ENCODE measurements at regions not wholly inside any gene's neighbourhood (a gene's known extent, or its start where the extent isn't known, plus 50 kb on each side); places are given as distances from the start of the nearest gene placed in this dataset.

DNA sequence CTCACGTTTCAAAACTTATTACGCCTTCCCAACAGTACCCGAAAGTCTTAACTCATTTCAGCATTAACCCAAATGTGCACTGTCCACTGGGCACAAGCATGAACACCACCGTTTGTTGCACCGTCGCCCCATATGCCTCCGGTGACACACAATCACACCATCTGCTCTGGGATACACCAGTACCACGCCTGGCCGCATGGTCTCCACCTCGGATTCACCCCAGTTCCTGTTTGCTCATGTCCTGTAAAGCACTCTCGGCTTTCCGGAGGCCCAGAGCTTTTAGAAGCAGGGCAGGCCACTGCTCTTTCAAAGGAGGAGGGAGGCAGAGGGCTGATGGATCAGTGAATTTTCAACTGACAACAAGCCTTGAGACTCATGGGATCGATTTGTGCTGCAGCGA, 1570.0 kb upstream of the DEFB115 start:
- H3F3A ChIP-seq (ENCODE audit: control insufficient read depth, insufficient read depth) = no peaks in the 10 kb centered on the region
- H3K27ac ChIP-seq (ENCODE audit: low read depth, low read length) = no peak overlapping the region
- TF ChIP-seq EZH2phosphoT487 (IDR thresholded peaks at IDR 0.05; ENCODE audit: borderline replicate concordance, low read length) = no peak
- TF ChIP-seq CTCF (IDR thresholded peaks at IDR 0.05; ENCODE audit: low read depth, low read length, poor library complexity, severe bottlenecking) = no peak
- H3K4me1 ChIP-seq (ENCODE audit: control insufficient read depth, low read length) = no peaks in the 10 kb centered on the region
- no peaks in the 10 kb centered on the region for H4K20me1 ChIP-seq (ENCODE audit: control insufficient read depth, insufficient read depth, low read depth, low read length)
- H3K9me2 ChIP-seq (replicated peaks; ENCODE audit: control insufficient read depth, low read length) = no peaks in the 10 kb centered on the region
- H3K4me2 ChIP-seq (ENCODE audit: low read length) = no peak overlapping the region
- peaks cover 4% of the 10 kb centered on the region; the same call in 1 of the 2 replicates for H3K9me3 ChIP-seq (ENCODE audit: control insufficient read depth, insufficient read depth, low read length)
- no peaks in the 10 kb centered on the region for H3K27me3 ChIP-seq (ENCODE audit: control insufficient read depth, low read length)
- no peaks in the 10 kb centered on the region for H3K36me3 ChIP-seq (ENCODE audit: control insufficient read depth, low read length)
- H3K79me2 ChIP-seq (ENCODE audit: control insufficient read depth, low read length) = no peaks in the 10 kb centered on the region
- H3K4me3 ChIP-seq (ENCODE audit: low read length) = no peak overlapping the region

GRCh38 chr20:29689411-29690225, 1567.8 kb upstream of the DEFB115 start:
- no peaks in the 10 kb centered on the region for H3K27me3 ChIP-seq (ENCODE audit: control insufficient read depth, low read length)
- no peaks in the 10 kb centered on the region for H3K79me2 ChIP-seq (ENCODE audit: control insufficient read depth, low read length)
- no peaks in the 10 kb centered on the region for H4K20me1 ChIP-seq (ENCODE audit: control insufficient read depth, insufficient read depth, low read depth, low read length)
- H3K9me2 ChIP-seq (replicated peaks; ENCODE audit: control insufficient read depth, low read length) = no peaks in the 10 kb centered on the region
- TF ChIP-seq EZH2phosphoT487 (IDR thresholded peaks at IDR 0.05; ENCODE audit: borderline replicate concordance, low read length) = no peak
- TF ChIP-seq CTCF (IDR thresholded peaks at IDR 0.05; ENCODE audit: low read depth, low read length, poor library complexity, severe bottlenecking) = no peak
- no peaks in the 10 kb centered on the region for H3K4me1 ChIP-seq (ENCODE audit: control insufficient read depth, low read length)
- H3K4me3 ChIP-seq (ENCODE audit: low read length) = no peak overlapping the region
- no peaks in the 10 kb centered on the region for H3F3A ChIP-seq (ENCODE audit: control insufficient read depth, insufficient read depth)
- H3K9me3 ChIP-seq (ENCODE audit: control insufficient read depth, insufficient read depth, low read length) = peaks cover 4% of the 10 kb centered on the region; the same call in 1 of the 2 replicates
- no peak overlapping the region for H3K4me2 ChIP-seq (ENCODE audit: low read length)
- no peak overlapping the region for H3K27ac ChIP-seq (ENCODE audit: low read depth, low read length)
- no peaks in the 10 kb centered on the region for H3K36me3 ChIP-seq (ENCODE audit: control insufficient read depth, low read length)

DNA sequence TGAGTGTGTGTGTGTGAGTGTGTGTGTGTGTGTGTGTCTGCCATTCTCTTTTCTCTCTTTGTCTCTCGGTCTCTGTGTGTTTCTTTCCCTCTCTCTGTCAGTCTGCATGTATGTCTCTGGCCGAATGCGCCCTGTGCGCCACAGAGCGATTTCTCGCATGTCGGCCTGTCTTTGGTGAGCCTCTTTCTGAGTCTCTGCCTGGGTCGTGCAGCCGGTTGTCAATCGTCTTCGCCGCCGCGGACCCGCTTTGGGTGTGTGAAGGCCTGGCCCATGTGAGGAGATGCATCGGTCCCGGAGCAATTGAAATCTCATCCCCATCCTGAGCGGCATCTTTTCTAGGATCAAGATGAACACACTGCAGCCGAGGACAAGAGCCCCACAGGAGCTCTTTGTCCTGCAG, 1567.2 kb upstream of the DEFB115 start:
- Histone ChIP-seq H3K4me2 (ENCODE audit: low read length) (no peak overlapping the region), H3K79me2 (ENCODE audit: control insufficient read depth, low read length) (no peaks in the 10 kb centered on the region), H4K20me1 (ENCODE audit: control insufficient read depth, insufficient read depth, low read depth, low read length) (no peaks in the 10 kb centered on the region), H3K4me3 (ENCODE audit: low read length) (no peak overlapping the region), H3K27me3 (ENCODE audit: control insufficient read depth, low read length) (no peaks in the 10 kb centered on the region), H3K27ac (ENCODE audit: low read depth, low read length) (no peak overlapping the region), H3K9me2 (replicated peaks; ENCODE audit: control insufficient read depth, low read length) (no peaks in the 10 kb centered on the region), H3K9me3 (ENCODE audit: control insufficient read depth, insufficient read depth, low read length) (peaks cover 4% of the 10 kb centered on the region; the same call in 1 of the 2 replicates), H3F3A (ENCODE audit: control insufficient read depth, insufficient read depth) (no peaks in the 10 kb centered on the region), H3K4me1 (ENCODE audit: control insufficient read depth, low read length) (no peaks in the 10 kb centered on the region), H3K36me3 (ENCODE audit: control insufficient read depth, low read length) (no peaks in the 10 kb centered on the region)
- TF ChIP-seq EZH2phosphoT487 (IDR thresholded peaks at IDR 0.05; ENCODE audit: borderline replicate concordance, low read length) = no peak
- no peak for TF ChIP-seq CTCF (IDR thresholded peaks at IDR 0.05; ENCODE audit: low read depth, low read length, poor library complexity, severe bottlenecking)
